PC-9 (cell line): ENCODE measurements at regions not wholly inside any gene's neighbourhood (a gene's known extent, or its start where the extent isn't known, plus 50 kb on each side); places are given as distances from the start of the nearest gene placed in this dataset.

Source experiments
- CTCF ChIP-seq: fragments of 200-600 bp; sonication (generic); conservative IDR thresholded peaks from 2 replicates; pipeline ENCODE4 v1.6.1; 2017; ENCODE audit warnings: mixed run types, antibody characterized with exemption, mild to moderate bottlenecking, moderate library complexity
- EZH2 ChIP-seq: fragments of 200-600 bp; sonication (generic); IDR thresholded peaks from 2 replicates; pipeline ENCODE4 v1.8.0; 2017; ENCODE audit warnings: antibody characterized with exemption, low read depth

- TF ChIP-seq CTCF: no peak
- no peak for TF ChIP-seq EZH2
These were observed 130.1 kb upstream of the CDH20 start for GRCh38 chr18:61203151-61203550.
